Prostate gland (tissue), 2 donors: ENCODE measurements at regions not wholly inside any gene's neighbourhood (a gene's known extent, or its start where the extent isn't known, plus 50 kb on each side); places are given as distances from the start of the nearest gene placed in this dataset.

Experiments used
- CTCF ChIP-seq, 4 experiments: fragments of 200-600 bp in 2 of 4; fragments of 450-650 bp in 2 of 4; sonication (generic) in 2 of 4; IDR thresholded peaks; 1 replicate in 3 of 4; 2 replicates in 1 of 4; pipeline ENCODE4 v1.5.1; 2016 to 2019; ENCODE audit warnings: antibody characterized with exemption in 4 of 4, mild to moderate bottlenecking in 2 of 4, moderate library complexity in 2 of 4
- POLR2A ChIP-seq: fragments of 450-650 bp; IDR thresholded peaks from one replicate; pipeline ENCODE4 v1.6.1; 2016; ENCODE audit warnings: antibody characterized with exemption, mild to moderate bottlenecking
- POLR2AphosphoS5 ChIP-seq: sonication (generic); formaldehyde crosslinking; IDR thresholded peaks from one replicate; pipeline ENCODE4 v1.6.1; 2017; ENCODE audit warnings: antibody characterized with exemption

- TF ChIP-seq POLR2A (no peak), CTCF (IDR thresholded peaks at IDR 0.05) (no peak), POLR2AphosphoS5 (no peak)
Observed at GRCh38 chr6:54716010-54716409, 130.6 kb upstream of the FAM83B start.
